AG04450 (cell line): ENCODE measurements at regions not wholly inside any gene's neighbourhood (a gene's known extent, or its start where the extent isn't known, plus 50 kb on each side); places are given as distances from the start of the nearest gene placed in this dataset.

ENCODE experiments used
- CTCF ChIA-PET: fragments of 300-600, 350-600 bp; formaldehyde crosslinking; extraction: SDS; loops from one replicate; lab custom pipeline; 2022; ENCODE audit warnings: antibody characterized with exemption, inconsistent platforms; lab: Charles Lee
- POLR2A ChIA-PET: fragments of 350-600 bp; formaldehyde crosslinking; extraction: SDS; loops from one replicate; lab custom pipeline; 2021; ENCODE audit warnings: antibody characterized with exemption, inconsistent platforms; lab: Yijun Ruan, JAX
- DNase-seq: peaks from one replicate; pipeline ENCODE4 v3.0.0-alpha.2; 2011; ENCODE audit warnings: low read depth, low spot score
- H3K27ac ChIP-seq: one replicate; pipeline ENCODE4 v1.5.1; 2012; ENCODE audit warnings: low read depth, low read length, control low read depth
- H3K27me3 ChIP-seq: one replicate; pipeline ENCODE4 v1.6.0; 2012; ENCODE audit warnings: low read length; ENCODE audit not compliant: control insufficient read depth, insufficient read depth
- H3K4me3 ChIP-seq: 2 replicates; pipeline ENCODE4 v1.5.1; 2011; ENCODE audit warnings: mild to moderate bottlenecking, low read depth, low read length, control low read depth
- H3K9me3 ChIP-seq: 2 replicates; pipeline ENCODE4 v1.5.1; 2012; ENCODE audit warnings: low read length; ENCODE audit not compliant: control insufficient read depth, insufficient read depth
- TF ChIP-seq, protein P1 (sequence below): IDR thresholded peaks from 2 replicates; pipeline ENCODE4 v1.5.1; 2011; ENCODE audit warnings: low read depth, low read length, control low read depth, inconsistent platforms

- ChIA-PET CTCF (interaction anchor here (0.5 to 0.6 kb wide), 2 partner anchors 357 to 411 kb away, joined by 3 to 5 read pairs; no protein-coding TSS in a partner anchor), POLR2A (no interaction called here)
- no peaks in the 10 kb centered on the region for H3K9me3 ChIP-seq
- H3K27ac ChIP-seq: no peak overlapping the region
- TF ChIP-seq, protein P1, sequence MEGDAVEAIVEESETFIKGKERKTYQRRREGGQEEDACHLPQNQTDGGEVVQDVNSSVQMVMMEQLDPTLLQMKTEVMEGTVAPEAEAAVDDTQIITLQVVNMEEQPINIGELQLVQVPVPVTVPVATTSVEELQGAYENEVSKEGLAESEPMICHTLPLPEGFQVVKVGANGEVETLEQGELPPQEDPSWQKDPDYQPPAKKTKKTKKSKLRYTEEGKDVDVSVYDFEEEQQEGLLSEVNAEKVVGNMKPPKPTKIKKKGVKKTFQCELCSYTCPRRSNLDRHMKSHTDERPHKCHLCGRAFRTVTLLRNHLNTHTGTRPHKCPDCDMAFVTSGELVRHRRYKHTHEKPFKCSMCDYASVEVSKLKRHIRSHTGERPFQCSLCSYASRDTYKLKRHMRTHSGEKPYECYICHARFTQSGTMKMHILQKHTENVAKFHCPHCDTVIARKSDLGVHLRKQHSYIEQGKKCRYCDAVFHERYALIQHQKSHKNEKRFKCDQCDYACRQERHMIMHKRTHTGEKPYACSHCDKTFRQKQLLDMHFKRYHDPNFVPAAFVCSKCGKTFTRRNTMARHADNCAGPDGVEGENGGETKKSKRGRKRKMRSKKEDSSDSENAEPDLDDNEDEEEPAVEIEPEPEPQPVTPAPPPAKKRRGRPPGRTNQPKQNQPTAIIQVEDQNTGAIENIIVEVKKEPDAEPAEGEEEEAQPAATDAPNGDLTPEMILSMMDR: no peak
- no peaks in the 10 kb centered on the region for H3K27me3 ChIP-seq
- no peak for DNase-seq
- H3K4me3 ChIP-seq: no peak overlapping the region
These were observed 185.2 kb upstream of the NREP start for GRCh38 chr5:111942201-111942600.

DNA sequence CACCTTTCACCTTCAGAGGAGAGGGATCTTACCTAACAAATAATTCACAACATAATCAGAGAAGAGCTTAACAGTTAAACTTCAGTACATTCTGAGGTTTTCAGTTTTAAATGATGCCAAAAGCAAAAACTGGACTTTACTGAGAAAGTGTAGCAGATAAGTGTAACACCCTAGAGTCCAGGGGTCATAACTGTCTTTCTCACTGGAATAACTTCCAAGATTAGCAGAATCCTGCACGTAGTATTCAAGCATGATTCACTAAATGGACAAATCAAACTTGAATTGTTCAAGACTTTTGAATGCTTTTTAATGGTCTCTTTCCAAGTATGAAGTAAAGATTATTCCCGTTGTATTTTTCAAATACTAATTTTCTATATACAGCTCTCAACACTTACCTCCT, 180.1 kb upstream of the NREP start:
- no peak overlapping the region for H3K27ac ChIP-seq
- POLR2A ChIA-PET: no interaction called here
- H3K9me3 ChIP-seq: no peaks in the 10 kb centered on the region
- CTCF ChIA-PET: no interaction called here
- H3K27me3 ChIP-seq: no peaks in the 10 kb centered on the region
- TF ChIP-seq, protein P1: no peak
- H3K4me3 ChIP-seq: no peak overlapping the region
- no peak for DNase-seq

GRCh38 chr5:111935835-111936234, 178.8 kb upstream of the NREP start:
- TF ChIP-seq, protein P1: no peak
- Histone ChIP-seq H3K9me3 (no peaks in the 10 kb centered on the region), H3K27me3 (no peaks in the 10 kb centered on the region), H3K27ac (no peak overlapping the region), H3K4me3 (no peak overlapping the region)
- ChIA-PET POLR2A (no interaction called here), CTCF (interaction anchor here (1.0 kb wide), 1 partner anchor 385 kb away, joined by 3 read pairs; no protein-coding TSS in a partner anchor)
- no peak for DNase-seq

DNA sequence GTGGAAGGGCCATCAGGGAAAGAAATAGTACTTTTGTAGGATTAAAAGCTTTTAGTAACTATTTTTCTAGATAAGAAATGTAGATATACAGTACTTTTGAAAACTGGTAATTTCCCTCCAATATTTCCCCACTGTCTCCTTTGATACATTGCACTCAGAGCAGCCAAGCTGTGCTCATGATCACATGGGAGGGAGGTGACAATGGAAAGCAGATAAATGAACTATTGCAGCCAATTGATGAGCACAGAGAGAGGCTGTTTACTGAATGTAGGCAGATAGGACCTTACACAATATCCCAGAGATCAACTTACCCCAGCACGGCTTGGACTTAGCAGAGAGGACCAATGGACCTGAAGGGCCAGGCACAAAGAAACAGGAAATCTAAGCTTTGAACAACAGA, 178.0 kb upstream of the NREP start:
- no peaks in the 10 kb centered on the region for H3K27me3 ChIP-seq
- TF ChIP-seq, protein P1: no peak
- ChIA-PET POLR2A (no interaction called here), CTCF (interaction anchor here (1.0 to 1.1 kb wide), 2 partner anchors 384 to 403 kb away, joined by 3 to 6 read pairs; no protein-coding TSS in a partner anchor)
- H3K4me3 ChIP-seq: no peak overlapping the region
- DNase-seq: no peak
- H3K27ac ChIP-seq: no peak overlapping the region
- H3K9me3 ChIP-seq: no peaks in the 10 kb centered on the region

DNA sequence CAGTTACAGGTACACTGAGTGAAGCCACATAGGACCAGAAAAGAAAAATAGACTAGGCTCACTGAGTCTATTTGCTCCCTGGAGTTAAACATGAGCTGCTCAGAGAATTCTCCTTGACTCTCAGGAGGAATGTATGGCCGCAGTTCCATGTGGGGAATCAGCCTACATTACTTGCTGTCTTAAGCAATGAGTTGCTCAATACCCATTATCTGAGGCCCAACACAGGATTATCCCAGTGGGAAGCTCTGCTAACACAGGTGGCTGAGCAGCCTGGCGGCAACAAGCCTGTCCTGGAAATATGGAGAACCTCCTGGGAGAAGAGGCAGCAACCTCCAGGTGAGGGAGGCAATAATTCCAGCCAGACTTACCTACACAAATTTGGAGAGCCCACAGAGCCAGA, 177.5 kb upstream of the NREP start:
- POLR2A ChIA-PET: no interaction called here
- CTCF ChIA-PET: interaction anchor here (1.1 kb wide), 1 partner anchor 402 kb away, joined by 6 read pairs; no protein-coding TSS in a partner anchor
- no peak for DNase-seq
- H3K9me3 ChIP-seq: no peaks in the 10 kb centered on the region
- H3K27me3 ChIP-seq: no peaks in the 10 kb centered on the region
- H3K27ac ChIP-seq: no peak overlapping the region
- TF ChIP-seq, protein P1: no peak
- H3K4me3 ChIP-seq: no peak overlapping the region
